ENCODE measurements at regions not wholly inside any gene's neighbourhood (a gene's known extent, or its start where the extent isn't known, plus 50 kb on each side); places are given as distances from the start of the nearest gene placed in this dataset.

GRCh38 chr14:28867571-28867970 lies 101.0 kb downstream of the FOXG1 start:
- Histone ChIP-seq H3K4me1 (no peaks in the 10 kb centered on the region), H3K36me3 (no peaks in the 10 kb centered on the region), H3K4me3 (no peak overlapping the region), H3K9me3 (no peaks in the 10 kb centered on the region), H3K27me3 (no peaks in the 10 kb centered on the region), H3K27ac (no peak overlapping the region)
- DNase-seq (ENCODE audit: extremely low spot score in 2 of 2), result no peak
- intact Hi-C loops (cut with DNase I), result no loop called here
- TF ChIP-seq POLR2AphosphoS5 (IDR thresholded peaks at IDR 0.05; ENCODE audit: insufficient read depth in 1 of 2, low read depth in 1 of 2) (no peak), CTCF (IDR thresholded peaks at IDR 0.05) (no peak), POLR2A (IDR thresholded peaks at IDR 0.05) (no peak)

- no peaks in the 10 kb centered on the region for H3K36me3 ChIP-seq
- no peak overlapping the region for H3K27ac ChIP-seq
- H3K4me3 ChIP-seq, result no peak overlapping the region
- intact Hi-C loops (cut with DNase I), result no loop called here
- H3K9me3 ChIP-seq, result no peaks in the 10 kb centered on the region
- H3K4me1 ChIP-seq, result no peaks in the 10 kb centered on the region
- DNase-seq (ENCODE audit: extremely low spot score in 2 of 2), result no peak
- H3K27me3 ChIP-seq, result no peaks in the 10 kb centered on the region
- TF ChIP-seq CTCF (IDR thresholded peaks at IDR 0.05), result no peak
- no peak for TF ChIP-seq POLR2A (IDR thresholded peaks at IDR 0.05)
- TF ChIP-seq POLR2AphosphoS5 (IDR thresholded peaks at IDR 0.05; ENCODE audit: insufficient read depth in 1 of 2, low read depth in 1 of 2), result no peak
Measured at GRCh38 chr14:28870033-28870564, 103.5 kb downstream of the FOXG1 start.

- DNase-seq (ENCODE audit: extremely low spot score in 2 of 2), result no peak
- intact Hi-C loops (cut with DNase I), result no loop called here
- Histone ChIP-seq H3K9me3 (no peaks in the 10 kb centered on the region), H3K4me3 (no peak overlapping the region), H3K27me3 (no peaks in the 10 kb centered on the region), H3K4me1 (no peaks in the 10 kb centered on the region), H3K27ac (no peak overlapping the region), H3K36me3 (no peaks in the 10 kb centered on the region)
- TF ChIP-seq CTCF (IDR thresholded peaks at IDR 0.05) (no peak), POLR2AphosphoS5 (IDR thresholded peaks at IDR 0.05; ENCODE audit: insufficient read depth in 1 of 2, low read depth in 1 of 2) (no peak), POLR2A (IDR thresholded peaks at IDR 0.05) (no peak)
Measured at GRCh38 chr14:28875934-28876571, 109.5 kb downstream of the FOXG1 start.

GRCh38 chr14:28876572-28876945 lies 110.0 kb downstream of the FOXG1 start:
- H3K36me3 ChIP-seq, result no peaks in the 10 kb centered on the region
- intact Hi-C loops (cut with DNase I), result no loop called here
- H3K4me1 ChIP-seq, result no peaks in the 10 kb centered on the region
- DNase-seq (ENCODE audit: extremely low spot score in 2 of 2), result no peak
- H3K9me3 ChIP-seq, result no peaks in the 10 kb centered on the region
- no peaks in the 10 kb centered on the region for H3K27me3 ChIP-seq
- TF ChIP-seq CTCF (IDR thresholded peaks at IDR 0.05) (no peak), POLR2A (IDR thresholded peaks at IDR 0.05) (no peak)
- H3K27ac ChIP-seq, result no peak overlapping the region
- no peak overlapping the region for H3K4me3 ChIP-seq

GRCh38 chr14:28877923-28878322 lies 111.3 kb downstream of the FOXG1 start:
- no peak for DNase-seq (ENCODE audit: extremely low spot score in 2 of 2)
- Histone ChIP-seq H3K4me1 (no peaks in the 10 kb centered on the region), H3K9me3 (no peaks in the 10 kb centered on the region), H3K36me3 (no peaks in the 10 kb centered on the region), H3K27ac (no peak overlapping the region), H3K27me3 (no peaks in the 10 kb centered on the region), H3K4me3 (no peak overlapping the region)
- intact Hi-C loops (cut with DNase I), result no loop called here
- no peak for TF ChIP-seq POLR2AphosphoS5 (IDR thresholded peaks at IDR 0.05; ENCODE audit: insufficient read depth in 1 of 2, low read depth in 1 of 2)
- TF ChIP-seq CTCF (IDR thresholded peaks at IDR 0.05), result no peak
- TF ChIP-seq POLR2A (IDR thresholded peaks at IDR 0.05), result no peak
